HUDEP-2 (cell line): ENCODE measurements at regions not wholly inside any gene's neighbourhood (a gene's known extent, or its start where the extent isn't known, plus 50 kb on each side); places are given as distances from the start of the nearest gene placed in this dataset.

Source experiments
- DNase-seq, 76 experiments: peaks; one replicate each; lab custom pipeline; 2025; ENCODE audit not compliant: unreplicated experiment in 76 of 76; lab: John Stamatoyannopoulos, UW

DNA sequence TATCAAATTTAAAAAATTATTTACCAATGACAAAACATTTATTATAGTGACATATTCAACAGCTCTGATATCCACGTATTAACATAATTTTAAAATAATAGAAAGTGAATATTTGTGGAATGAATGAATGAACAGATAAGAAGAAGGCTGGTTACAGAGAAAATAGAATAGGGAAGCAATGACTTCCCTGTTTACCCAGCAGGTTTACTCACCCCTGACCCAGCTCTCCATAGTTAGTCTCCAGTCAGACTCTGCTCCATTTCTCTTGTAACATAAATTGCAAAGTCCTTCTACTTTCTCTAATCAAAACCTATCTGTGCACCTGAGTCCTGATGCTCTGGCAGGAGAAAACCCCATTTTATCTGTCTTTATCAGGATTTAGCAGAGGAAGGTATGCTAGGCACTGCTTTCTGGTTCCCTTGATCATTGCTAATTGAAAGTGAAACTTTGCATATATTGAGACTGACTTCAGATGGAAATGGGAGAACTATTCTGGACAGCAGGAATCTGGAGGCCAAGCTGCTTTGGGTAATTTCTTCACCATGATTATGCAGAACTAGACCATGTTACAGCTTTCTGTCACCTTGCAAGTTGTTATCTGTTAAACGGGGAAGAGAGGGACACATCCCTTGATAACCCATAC lies 363.0 kb downstream of the FAT4 start:
- no peak for DNase-seq

DNA sequence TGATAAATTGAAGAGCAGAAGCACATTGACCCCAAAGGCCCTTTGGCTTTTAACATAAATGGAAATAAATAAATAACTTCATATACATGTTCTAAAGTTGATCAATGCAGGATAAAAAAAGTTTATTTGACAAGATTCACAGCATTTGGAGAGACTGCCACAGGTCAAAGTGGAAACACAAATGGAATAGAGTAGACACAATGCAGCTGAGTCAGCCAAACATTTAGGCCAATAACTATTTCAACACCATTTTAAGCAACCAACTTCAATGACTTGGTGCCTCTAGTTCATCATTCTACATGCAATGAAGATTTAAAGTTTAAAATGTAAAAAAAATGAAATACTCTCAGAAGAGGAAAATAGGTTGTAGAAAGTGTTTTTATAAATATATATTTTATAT lies 365.2 kb downstream of the FAT4 start:
- no peak for DNase-seq

DNA sequence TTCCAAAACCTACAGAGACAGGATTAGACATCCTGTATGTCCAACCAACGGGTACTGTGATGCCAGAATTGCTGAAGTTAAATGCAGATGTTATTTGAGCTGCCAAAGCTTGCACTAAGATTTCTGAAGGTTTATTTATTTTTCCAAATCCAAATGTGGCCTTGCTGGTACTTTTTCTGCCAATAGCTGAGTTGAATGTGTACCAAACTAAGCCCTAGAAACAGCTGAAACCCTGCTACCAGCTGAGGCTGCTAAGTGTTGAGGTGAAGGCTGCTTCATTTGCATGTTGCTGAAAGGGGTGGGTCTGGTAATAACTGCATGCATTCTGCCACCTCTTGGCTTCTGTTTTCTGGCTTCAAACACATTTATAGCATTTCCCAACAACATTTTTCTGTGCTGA lies 366.5 kb downstream of the FAT4 start:
- no peak for DNase-seq

DNA sequence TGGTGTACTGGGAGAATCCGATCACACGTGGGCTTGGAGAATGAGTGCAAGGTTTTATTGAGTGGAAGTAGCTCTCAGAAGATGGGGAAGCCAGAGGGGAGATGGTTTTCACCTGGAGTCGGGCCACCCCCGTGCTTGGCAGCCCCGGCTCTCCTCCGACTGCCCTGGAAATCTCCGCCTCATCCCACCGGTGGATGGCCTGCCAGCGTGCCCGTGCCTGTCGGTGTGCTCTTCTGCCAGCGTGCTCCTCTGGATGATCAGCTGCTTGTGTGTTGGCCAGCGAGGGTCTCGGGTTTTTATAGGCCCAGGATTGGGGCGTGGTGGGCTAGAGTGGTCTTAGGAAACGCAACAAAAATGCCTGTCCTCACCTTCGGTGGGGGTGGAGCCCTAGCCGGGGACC lies 368.0 kb downstream of the FAT4 start:
- no peak for DNase-seq

DNA sequence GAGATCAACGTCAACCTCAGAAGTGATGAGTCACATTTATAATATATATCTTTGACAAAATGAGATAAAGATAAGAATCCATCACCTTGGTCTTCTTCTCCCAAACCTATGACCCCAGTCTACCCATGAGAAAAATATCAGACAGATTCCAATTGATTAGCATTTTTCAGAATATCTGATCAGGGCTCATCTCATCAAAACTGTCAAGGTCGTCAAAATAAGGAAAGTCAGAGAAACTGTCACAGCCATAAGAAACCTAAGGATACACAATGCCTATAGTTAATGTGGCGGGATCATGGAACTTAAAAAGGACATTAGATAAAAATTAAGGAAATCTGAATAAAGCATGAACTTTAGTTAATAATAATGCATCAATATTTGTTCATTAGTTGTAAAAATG lies 374.1 kb downstream of the FAT4 start:
- no peak for DNase-seq

DNA sequence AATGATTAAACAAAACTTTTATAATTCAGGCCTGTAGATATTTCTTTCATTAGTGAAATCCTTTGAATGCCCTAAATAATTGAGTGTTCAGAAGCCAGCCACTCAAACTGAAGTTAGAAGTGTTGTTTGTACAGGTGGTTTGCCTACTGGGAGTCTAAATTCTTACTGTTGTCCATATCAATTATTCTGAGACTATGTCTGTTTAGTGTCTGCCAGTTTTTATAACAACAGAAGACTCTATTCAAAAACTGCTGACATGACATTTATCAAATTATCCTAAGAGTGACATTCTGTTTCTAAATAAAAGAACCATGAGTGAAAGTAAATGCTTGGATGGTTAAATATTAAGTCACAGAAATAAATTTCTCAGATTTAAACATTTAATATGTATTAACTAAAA lies 375.1 kb downstream of the FAT4 start:
- DNase-seq, result no peak

DNA sequence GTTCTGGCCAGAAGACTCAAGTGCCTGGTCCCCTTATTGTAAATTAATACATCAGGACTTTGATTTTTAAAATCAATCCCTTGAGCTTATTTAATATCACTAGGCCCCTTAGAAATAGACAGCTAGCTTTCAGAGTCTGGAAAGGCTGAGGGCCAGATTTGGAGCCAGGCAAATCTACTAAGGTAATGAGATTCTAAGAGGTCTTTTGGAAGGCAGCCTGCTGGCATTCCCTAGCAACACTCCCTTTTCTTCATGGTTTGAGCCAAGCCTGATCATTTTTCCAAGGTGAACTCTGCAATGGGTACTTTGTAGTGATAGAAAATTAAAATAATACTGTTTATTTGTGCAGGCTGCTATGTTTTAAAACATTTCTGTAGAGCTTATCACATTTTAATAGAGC lies 378.5 kb downstream of the FAT4 start:
- no peak for DNase-seq

DNA sequence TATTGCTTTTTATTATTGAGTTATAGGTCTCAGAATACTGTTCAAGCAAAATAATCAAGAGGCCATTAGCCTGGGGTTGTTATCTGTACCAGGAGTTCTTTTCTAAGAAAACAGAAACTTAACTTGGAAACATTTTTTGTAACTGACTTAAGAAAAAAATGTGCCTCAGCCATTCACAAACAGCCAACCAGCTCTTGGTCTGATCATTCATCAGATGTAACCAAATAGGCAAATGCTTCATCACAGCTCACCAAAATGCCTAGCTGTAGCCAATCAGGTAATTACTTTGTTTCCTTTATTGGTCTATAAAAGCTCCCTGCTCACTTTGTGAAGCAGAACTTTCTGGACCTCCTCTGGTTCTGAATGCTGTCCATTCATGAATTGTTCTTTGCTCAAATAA lies 387.7 kb downstream of the FAT4 start:
- no peak for DNase-seq

DNA sequence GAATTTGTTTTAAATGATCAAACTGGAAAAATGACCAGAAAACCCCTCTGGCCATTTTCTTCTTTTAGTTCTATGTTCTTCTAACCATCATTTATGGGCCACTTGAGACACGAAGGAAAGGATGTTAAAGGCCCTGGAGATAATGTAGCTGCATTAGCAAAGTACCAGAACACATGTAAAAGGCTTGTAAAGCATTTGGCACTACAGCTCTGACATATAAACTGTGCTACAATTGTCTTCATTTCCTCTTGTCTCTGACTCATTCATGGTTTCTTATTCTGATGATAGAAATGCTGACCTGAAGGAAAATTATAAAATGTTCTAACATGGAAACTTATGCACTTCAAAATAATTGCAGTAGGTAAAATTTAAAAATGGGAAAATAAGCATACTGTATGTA lies 388.7 kb downstream of the FAT4 start:
- DNase-seq, result no peak

DNA sequence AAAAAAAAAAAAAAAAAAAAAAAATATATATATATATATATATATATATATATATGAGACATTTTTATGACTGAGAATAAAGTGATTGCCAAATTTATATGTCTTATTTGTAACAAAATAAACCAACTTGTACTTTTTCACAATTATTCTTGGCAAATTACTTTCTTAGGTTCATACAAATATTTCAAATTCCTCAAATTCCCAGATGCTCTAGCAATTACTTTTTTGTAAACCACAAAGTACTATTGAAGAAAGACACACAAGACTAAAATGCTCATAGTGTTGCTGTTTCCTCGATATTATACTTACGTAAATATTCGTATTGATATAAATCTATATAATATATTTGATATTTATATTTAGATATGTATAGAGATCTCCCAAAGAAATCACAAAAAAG lies 390.0 kb downstream of the FAT4 start:
- DNase-seq, result no peak

DNA sequence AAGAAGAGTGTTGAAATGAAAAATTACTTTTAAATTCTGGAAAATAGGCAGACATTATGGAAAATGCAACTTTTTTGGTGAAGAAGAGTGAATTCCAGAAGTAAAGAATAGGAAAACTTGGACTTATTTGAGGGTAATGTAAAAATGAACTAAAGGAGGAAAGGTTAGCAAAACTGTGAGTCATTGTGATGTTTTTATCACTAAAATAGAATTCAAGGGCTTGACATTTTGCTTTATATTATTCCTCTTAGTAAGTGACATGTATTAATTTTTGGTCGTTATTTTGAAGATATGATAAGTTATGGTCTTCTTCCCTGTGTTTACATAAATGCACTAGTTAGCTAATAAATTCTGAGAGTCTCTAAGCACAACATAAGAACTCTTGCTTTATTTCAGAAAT lies 390.9 kb downstream of the FAT4 start:
- no peak for DNase-seq

DNA sequence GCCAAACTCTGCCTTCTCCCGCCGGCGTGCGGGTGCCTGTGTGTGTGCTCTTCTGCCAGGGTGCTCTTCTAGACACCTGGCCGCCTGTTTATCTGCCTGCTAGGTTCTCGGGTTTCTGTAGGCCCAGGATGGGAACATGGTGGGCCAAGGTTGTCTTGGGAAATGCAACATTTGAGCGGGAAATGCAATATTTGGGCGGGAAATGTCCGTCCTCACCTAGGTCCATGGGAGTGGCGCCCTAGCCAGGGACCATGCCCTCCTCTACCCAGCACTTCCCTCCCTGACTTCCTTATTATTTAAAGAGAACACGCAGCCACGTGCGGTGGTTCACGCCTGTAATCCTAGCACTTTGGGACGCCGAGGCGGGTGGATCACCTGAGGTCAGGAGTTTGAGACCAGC lies 392.6 kb downstream of the FAT4 start:
- no peak for DNase-seq

DNA sequence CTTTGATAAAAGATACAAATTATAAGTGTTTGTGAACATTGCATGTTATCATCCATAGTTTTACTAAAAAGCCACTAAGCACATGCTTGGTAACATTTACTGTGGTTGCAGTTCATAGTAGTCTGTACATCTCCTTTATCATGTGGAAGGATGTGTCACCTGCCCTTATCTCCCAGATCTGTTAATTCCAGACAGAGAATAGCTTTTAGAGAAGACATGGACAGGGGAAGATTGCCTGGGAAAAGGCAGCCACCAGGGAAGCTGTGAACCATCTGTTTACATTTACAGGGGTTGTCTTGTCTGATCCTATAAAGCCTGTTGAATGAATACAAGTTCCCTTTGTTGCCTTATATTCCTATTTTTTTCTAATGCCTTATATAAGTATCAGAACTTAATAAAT lies 396.0 kb downstream of the FAT4 start:
- no peak for DNase-seq

DNA sequence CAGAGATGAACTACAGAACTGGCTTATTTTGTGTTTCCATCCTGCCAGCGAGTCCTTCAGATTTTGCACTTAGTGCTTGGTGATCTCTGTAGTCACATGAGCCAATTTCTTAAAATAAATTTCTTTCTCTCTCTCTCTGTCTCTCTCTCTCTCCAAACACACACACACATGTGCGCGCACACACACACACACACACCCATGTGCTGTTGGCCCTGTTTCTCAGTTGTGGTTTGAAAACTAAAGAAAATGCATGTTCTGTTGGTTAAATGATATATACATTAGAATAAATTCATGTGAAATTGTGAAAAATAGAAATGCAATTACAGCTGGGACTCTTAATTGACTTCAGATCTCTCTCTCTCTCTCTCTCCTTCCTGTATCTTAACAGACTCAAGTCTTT lies 399.3 kb downstream of the FAT4 start:
- DNase-seq, result no peak

DNA sequence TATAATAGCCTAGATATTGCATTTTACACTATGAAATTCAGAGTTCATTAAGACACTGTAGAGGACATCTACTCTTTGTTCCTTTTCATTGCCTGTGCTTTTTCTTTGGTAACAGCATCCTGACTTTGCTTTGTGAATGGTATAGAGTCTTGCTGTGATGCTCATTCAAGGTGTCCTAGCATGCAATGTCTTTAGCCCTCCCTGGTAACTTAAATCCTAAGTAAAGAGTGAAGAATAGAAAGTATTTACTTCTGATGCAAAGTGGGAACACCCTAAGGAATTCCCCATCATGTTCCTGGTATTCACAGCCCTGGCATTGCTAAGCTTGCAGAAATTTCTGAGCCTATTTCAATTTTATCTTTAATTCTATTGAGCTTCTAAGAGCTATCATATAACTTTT lies 400.1 kb downstream of the FAT4 start:
- DNase-seq, result no peak

DNA sequence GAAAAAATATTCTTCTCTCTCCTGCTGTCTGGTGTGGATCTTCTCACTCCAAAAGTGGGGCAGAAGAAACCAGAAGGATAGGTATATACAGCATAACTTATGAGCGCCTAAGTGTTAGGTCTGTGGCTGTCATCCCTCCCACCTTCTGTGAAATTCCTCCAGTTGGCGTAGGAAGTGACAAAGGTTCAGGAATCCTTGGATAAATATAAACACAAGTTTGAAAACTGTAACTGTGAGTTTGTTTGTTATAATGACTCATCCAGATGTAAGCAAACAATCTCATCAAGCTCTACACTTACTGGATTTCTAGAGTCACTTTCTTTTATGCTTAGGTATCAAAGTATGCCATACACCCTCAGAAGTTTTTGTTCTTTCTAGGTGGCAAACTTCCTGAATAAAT lies 405.2 kb downstream of the FAT4 start:
- no peak for DNase-seq

DNA sequence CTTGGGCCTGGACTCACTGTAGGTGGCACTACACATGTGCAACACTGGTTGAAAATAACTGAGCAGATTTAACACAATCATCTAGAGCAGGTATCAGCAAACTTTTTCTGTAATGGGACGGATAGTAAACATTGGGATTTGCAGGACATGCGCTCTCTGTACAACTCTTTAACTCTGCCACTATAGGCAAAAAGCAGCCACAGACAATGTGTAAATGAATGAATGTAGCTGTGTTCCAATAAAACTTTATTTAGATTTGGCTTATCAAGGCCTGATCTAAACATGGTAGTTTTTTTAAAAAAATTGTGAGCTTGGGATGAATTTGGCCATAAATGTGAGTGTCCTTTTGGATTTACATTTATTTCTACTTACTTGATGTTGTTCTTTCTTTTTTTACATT lies 407.3 kb downstream of the FAT4 start:
- DNase-seq, result no peak

DNA sequence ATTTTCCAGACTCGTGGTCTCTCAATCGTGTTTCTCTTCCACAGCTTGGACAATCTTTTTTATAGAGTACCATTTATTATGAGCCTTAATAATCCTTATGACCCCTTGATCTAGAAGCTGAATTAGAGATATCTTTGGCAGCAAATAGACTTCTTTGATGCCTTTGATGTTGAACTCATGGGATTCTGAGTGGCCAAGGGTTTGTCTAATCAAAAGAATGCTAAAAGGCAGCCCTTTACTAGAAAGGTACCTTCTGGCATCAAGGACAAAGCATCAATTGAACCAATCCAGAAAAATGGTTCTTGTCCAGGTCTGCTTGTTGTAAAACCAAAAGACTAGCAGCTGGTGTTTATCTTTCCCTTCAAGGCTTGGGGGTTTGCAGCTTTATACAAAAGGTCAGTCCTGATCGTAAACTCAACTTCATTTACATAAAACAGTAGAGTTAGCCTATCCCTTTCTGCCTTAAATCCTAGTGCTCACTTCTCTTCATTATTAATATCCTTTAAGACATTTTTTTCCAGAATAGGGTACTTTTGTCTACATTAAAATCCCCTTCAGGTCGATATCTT lies 411.3 kb downstream of the FAT4 start:
- no peak for DNase-seq

DNA sequence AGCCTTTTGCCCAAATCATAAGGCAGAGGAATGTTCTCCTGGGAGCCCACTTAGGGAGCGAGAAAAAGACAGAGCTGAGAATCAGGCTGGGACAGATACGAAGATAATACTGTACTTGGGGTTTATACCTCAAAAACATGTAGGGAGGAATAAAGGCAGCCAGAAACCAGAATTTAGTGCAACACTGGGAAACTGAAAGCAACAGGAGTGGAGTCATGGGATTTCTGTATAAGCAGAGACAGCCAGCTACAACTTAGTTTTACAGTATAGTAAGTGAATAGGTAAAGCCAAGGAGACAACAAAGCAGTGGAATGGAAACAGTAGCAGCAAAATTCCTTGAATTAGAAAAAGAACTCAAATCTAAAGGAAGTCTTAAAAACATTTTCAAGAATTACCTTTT lies 413.2 kb downstream of the FAT4 start:
- no peak for DNase-seq

DNA sequence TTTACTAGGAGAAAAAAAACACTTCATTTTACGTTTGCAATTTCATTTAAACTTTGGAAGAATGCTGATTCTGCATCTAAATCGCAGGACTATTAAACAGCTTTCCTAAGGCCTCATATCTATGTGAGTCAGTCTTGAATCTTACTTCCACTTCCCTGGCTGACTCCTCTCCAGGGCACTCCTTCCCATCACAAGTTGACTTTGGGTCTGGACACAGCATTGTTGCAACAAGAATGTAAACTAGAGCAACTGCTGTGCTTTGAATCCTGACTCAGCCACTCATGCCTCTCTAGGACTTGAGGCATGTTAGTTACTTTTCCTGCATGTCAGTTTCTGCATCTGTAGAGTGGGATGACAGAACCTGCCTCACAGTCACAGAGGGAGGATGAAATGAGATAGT lies 413.8 kb downstream of the FAT4 start:
- DNase-seq, result no peak

DNA sequence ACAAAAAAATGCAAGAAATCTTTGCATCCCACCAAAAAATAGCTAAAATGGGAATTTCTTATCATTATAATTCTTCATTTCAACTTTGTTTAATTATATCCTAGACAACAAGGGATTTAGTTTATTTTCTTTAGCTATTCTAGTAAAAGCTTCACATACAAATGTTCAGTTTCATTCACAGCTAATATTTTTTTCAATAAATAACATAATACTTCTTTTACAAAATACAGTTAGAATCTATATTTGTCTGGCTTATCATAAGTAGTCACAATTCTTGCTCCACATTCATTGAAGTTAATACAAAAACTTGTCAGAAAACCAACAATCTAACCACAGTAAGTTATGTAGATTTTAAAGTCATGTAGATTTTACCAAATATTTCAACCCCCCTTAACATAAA lies 414.4 kb downstream of the FAT4 start:
- no peak for DNase-seq

DNA sequence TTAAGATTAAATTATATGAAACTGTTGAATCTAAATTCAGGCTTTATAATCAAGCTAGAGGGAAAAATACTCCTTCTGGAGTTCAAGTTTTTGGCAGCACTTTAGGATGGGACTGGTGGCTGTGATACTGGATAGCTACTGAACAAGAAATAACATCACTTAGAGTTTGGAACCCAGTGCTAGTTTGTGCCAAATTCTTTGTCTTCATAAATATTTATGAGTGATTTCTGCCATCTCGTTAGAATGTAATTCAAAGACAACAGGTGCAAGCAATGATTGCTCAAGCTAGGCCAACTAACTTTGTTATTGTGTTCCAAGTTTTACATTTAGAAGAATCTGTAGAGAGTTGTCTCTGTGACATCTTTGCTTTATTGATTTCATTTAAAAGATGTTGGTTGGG lies 417.9 kb downstream of the FAT4 start:
- no peak for DNase-seq

DNA sequence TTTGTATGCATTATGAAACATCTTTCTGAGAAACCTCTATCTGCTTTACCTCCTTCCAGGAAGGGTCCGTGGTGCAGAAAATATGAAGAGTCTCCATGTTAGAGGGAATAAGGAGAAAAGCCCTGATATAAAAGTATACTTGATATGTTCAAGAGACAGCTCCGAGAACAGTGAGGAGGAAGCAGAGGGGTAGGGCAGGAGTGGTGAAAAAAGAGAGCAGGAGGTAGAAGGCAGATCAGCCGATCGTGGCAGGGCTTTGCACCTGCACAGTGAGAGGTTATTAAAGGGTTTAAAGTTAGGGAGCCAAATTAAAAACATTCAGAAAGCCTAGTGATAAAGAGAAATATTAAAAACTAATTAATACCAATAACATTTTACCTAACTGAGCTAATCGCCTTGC lies 419.7 kb downstream of the FAT4 start:
- DNase-seq, result no peak
